ENCODE measurements at regions not wholly inside any gene's neighbourhood (a gene's known extent, or its start where the extent isn't known, plus 50 kb on each side); places are given as distances from the start of the nearest gene placed in this dataset.

- TF ChIP-seq EZH2 (IDR thresholded peaks at IDR 0.05; ENCODE audit: borderline replicate concordance): no peak
- no peak for TF ChIP-seq CTCF (IDR thresholded peaks at IDR 0.05; ENCODE audit: poor library complexity)
- no peak for TF ChIP-seq EZH2phosphoT487 (IDR thresholded peaks at IDR 0.05; ENCODE audit: low read depth, severe bottlenecking, unreplicated experiment)
These were observed 953.4 kb downstream of the ZPLD1 start for GRCh38 chr3:103388214-103388613.
